ENCODE measurements at regions not wholly inside any gene's neighbourhood (a gene's known extent, or its start where the extent isn't known, plus 50 kb on each side); places are given as distances from the start of the nearest gene placed in this dataset.

DNA sequence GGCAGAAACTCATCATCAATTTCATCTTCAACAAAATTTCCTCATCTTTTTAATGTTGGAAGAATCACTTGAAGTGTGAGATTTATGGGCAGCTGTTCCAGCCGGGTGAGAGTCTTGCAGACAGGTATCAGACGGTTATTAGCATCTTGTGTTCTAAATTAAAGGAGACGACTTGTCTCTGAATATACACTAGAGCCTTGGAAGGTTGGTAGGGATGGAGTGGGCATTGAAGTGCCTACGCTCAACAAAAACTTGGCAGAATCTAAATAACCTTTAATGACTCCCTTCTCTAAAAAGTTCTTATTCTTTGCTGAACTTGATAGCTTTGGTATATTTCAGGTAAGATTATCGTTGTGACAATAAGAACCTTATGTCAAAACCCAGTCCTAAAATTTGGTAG is 111.5 kb upstream of the MAGI3 start:
- TF ChIP-seq, protein P1, sequence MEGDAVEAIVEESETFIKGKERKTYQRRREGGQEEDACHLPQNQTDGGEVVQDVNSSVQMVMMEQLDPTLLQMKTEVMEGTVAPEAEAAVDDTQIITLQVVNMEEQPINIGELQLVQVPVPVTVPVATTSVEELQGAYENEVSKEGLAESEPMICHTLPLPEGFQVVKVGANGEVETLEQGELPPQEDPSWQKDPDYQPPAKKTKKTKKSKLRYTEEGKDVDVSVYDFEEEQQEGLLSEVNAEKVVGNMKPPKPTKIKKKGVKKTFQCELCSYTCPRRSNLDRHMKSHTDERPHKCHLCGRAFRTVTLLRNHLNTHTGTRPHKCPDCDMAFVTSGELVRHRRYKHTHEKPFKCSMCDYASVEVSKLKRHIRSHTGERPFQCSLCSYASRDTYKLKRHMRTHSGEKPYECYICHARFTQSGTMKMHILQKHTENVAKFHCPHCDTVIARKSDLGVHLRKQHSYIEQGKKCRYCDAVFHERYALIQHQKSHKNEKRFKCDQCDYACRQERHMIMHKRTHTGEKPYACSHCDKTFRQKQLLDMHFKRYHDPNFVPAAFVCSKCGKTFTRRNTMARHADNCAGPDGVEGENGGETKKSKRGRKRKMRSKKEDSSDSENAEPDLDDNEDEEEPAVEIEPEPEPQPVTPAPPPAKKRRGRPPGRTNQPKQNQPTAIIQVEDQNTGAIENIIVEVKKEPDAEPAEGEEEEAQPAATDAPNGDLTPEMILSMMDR (optimal IDR thresholded peaks at IDR 0.05 in 1 of 3, IDR thresholded peaks at IDR 0.05 in 1 of 3, conservative IDR thresholded peaks at IDR 0.05 in 1 of 3; ENCODE audit: extremely low read depth in 1 of 3, insufficient read depth in 2 of 3, low read length in 3 of 3): no peak
- no peak for TF ChIP-seq EZH2 (IDR thresholded peaks at IDR 0.05; ENCODE audit: low read length)

Data from keratinocyte (primary cell).